Adrenal gland (tissue), 9 donors: ENCODE measurements at regions not wholly inside any gene's neighbourhood (a gene's known extent, or its start where the extent isn't known, plus 50 kb on each side); places are given as distances from the start of the nearest gene placed in this dataset.

ENCODE experiments used
- DNase-seq, 7 donors: peaks; one replicate each; pipeline ENCODE4 v3.0.0-alpha.2; 2019 to 2020
- H3K27ac ChIP-seq, 5 donors: fragments of 200-600 bp; sonication (generic) in 4 of 5; 1 replicate in 3 of 5; 2 replicates in 2 of 5; pipeline versions ENCODE4 v1.5.1 to v1.8.0; 2016 to 2020; ENCODE audit warnings: mild to moderate bottlenecking in 1 of 5
- H3K27me3 ChIP-seq: fragments of 200-600 bp; 2 replicates; pipeline ENCODE4 v1.8.0; 2021
- H3K36me3 ChIP-seq, 2 donors: fragments of 200-600 bp; replicated peaks in 1 of 2; 1 replicate in 1 of 2; 2 replicates in 1 of 2; pipeline versions ENCODE4 v1.5.1 to v1.8.0; 2018 to 2022
- H3K4me1 ChIP-seq, 2 donors: fragments of 200-600 bp; replicated peaks in 1 of 2; 1 replicate in 1 of 2; 2 replicates in 1 of 2; pipeline versions ENCODE4 v1.5.1 to v1.8.0; 2018 to 2021
- H3K4me3 ChIP-seq, 4 donors: fragments of 200-600 bp; sonication (generic) in 3 of 4; one replicate each; pipeline ENCODE4 v1.5.1; 2016 to 2018
- H3K9me3 ChIP-seq, 3 donors: fragments of 200-600 bp; sonication (generic) in 1 of 3; replicated peaks in 1 of 3; 1 replicate in 2 of 3; 2 replicates in 1 of 3; pipeline versions ENCODE4 v1.5.1 to v1.8.0; 2016 to 2021
- POLR2A ChIP-seq, 2 donors: fragments of 450-650 bp; IDR thresholded peaks; one replicate each; pipeline ENCODE4 v1.6.1; 2017; ENCODE audit warnings: antibody characterized with exemption in 2 of 2, mild to moderate bottlenecking in 2 of 2, moderate library complexity in 1 of 2
- WGBS, 4 donors: extraction: QIAGEN DNeasy Blood & Tissue Kit in 2 of 4; methylation state at CpG; one replicate each; pipeline versions ENCODE4 v1.1.5 to v1.1.7; 2013 to 2017; 5-methylcytosine and 5-hydroxymethylcytosine counted together
- intact Hi-C, 2 donors: fragments of 100-400 bp; cut with DNase I; formaldehyde crosslinking; loops; one replicate each; pipeline versions ENCODE4 v1.14.1 to v1.15.0; 2022 to 2023
- TF ChIP-seq, protein P1 (sequence below), 6 experiments: fragments of 450-650 bp in 4 of 6; fragments of 200-600 bp in 2 of 6; sonication (generic) in 1 of 6; IDR thresholded peaks; 1 replicate in 5 of 6; 2 replicates in 1 of 6; pipeline versions ENCODE4 v1.5.1 to v1.8.0; 2016 to 2021; ENCODE audit warnings: antibody characterized with exemption in 6 of 6, mild to moderate bottlenecking in 2 of 6, moderate library complexity in 1 of 6
- donor health status: healthy with polysubstance abuse.
- donor health status: Bipolar disorder and iron deficiency.
- donor health status: DM: yes; HTN: yes; CAD: no.
- donor health status: DM: no; HTN: no; CAD: no.
- donor health status: DM: no; HTN: no; CAD: no.

DNA sequence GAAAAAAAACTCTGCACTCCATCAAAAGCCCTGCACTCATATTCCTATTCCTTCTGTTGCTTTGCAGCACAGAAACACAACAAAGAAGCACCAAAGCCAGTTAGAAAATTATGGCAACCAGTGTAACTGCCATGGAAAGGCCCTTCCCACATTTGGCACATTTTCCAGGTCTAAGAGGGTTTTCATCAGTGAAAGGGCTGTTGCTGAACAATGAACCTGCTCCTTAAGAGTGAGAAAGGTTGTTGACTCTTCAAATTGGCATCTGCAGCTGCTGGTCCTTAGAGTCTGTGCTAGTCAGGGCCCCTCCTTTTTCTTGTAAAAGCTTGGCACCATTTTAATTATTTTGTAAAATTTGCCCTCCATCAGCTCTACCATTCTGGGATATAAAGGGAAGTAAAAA is 378.7 kb upstream of the KITLG start:
- H3K4me3 ChIP-seq = no peak overlapping the region
- no peak for TF ChIP-seq POLR2A (IDR thresholded peaks at IDR 0.05)
- TF ChIP-seq, protein P1, sequence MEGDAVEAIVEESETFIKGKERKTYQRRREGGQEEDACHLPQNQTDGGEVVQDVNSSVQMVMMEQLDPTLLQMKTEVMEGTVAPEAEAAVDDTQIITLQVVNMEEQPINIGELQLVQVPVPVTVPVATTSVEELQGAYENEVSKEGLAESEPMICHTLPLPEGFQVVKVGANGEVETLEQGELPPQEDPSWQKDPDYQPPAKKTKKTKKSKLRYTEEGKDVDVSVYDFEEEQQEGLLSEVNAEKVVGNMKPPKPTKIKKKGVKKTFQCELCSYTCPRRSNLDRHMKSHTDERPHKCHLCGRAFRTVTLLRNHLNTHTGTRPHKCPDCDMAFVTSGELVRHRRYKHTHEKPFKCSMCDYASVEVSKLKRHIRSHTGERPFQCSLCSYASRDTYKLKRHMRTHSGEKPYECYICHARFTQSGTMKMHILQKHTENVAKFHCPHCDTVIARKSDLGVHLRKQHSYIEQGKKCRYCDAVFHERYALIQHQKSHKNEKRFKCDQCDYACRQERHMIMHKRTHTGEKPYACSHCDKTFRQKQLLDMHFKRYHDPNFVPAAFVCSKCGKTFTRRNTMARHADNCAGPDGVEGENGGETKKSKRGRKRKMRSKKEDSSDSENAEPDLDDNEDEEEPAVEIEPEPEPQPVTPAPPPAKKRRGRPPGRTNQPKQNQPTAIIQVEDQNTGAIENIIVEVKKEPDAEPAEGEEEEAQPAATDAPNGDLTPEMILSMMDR (IDR thresholded peaks at IDR 0.05) = no peak
- no peaks in the 10 kb centered on the region for H3K9me3 ChIP-seq
- no peaks in the 10 kb centered on the region for H3K27me3 ChIP-seq
- H3K4me1 ChIP-seq = peaks cover 6 to 12% of the 10 kb centered on the region in 2 donors
- no peak for DNase-seq
- H3K27ac ChIP-seq = no peak overlapping the region
- intact Hi-C loops = no loop called here
- H3K36me3 ChIP-seq = no peaks in the 10 kb centered on the region

DNA sequence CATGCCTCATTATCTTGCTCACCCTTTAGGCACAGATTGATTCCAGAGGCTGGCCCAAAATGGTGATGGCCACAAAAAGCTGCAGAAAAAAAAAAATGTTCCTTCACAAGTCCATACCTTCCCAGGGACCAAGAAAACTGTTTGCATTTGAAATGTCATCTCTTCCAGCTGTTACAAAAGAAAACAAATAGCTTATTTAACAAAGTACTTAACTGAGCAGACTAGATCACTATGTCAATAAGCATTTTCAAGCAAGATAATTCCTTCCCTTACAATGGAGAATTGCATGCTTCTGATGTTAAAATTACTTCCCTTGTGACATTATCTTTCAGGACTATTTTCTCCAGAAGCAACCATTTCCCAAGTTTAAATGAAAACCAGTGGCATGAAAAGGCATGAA is 377.9 kb upstream of the KITLG start:
- no peaks in the 10 kb centered on the region for H3K36me3 ChIP-seq
- intact Hi-C loops = no loop called here
- no peaks in the 10 kb centered on the region for H3K9me3 ChIP-seq
- peaks cover 6 to 12% of the 10 kb centered on the region in 2 donors for H3K4me1 ChIP-seq
- H3K27ac ChIP-seq = no peak overlapping the region
- H3K27me3 ChIP-seq = no peaks in the 10 kb centered on the region
- TF ChIP-seq, protein P1 (IDR thresholded peaks at IDR 0.05) = no peak
- no peak for TF ChIP-seq POLR2A (IDR thresholded peaks at IDR 0.05)
- no peak overlapping the region for H3K4me3 ChIP-seq
- DNase-seq = no peak

DNA sequence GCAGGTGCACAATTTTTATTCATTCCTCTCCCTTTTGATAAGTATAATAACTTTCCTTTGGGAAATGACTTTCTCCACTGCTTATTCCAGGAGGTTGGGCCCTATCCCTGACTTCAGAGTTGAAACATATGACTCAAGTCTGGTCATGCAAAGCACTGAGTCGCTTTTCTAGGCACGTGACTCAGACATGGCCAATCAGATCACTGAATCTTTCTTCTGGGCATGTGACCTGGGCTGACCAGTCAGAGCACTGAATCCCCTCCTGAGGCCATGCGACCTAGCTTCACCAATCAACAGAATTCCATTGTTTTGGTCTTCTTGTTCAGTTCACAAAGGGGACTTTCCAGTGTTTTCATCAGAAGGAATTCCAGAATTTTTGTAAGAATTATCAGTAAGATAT is 377.1 kb upstream of the KITLG start:
- no peak for TF ChIP-seq POLR2A (IDR thresholded peaks at IDR 0.05)
- TF ChIP-seq, protein P1 (IDR thresholded peaks at IDR 0.05) = no peak
- intact Hi-C loops = no loop called here
- 84 to 99% (median 88%) methylated on average over 2 to 3 of the region's 3 CpGs for WGBS, 4 donors
- no peak for DNase-seq
- H3K27me3 ChIP-seq = no peaks in the 10 kb centered on the region
- no peak overlapping the region for H3K27ac ChIP-seq
- H3K36me3 ChIP-seq = no peaks in the 10 kb centered on the region
- no peaks in the 10 kb centered on the region for H3K9me3 ChIP-seq
- no peak overlapping the region for H3K4me3 ChIP-seq
- peaks cover 6 to 12% of the 10 kb centered on the region in 2 donors for H3K4me1 ChIP-seq

DNA sequence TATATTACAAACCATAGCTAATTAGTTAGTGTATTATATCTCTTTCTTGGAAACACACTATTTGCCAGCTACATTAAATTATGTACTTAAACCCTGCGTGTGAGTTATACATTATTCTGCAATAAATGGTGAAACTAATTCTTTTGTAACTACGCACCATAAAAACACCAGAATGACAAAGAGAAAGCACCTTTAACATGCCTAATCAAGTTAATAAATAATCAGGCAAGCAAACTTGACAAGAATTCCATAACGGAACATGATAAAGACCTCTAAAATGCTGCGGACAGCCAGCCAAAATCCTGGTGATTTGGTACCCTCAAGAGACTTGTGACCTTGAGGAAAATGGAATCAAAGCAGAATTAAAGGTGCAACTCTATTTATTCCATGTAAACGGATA is 375.3 kb upstream of the KITLG start:
- TF ChIP-seq POLR2A (IDR thresholded peaks at IDR 0.05) = no peak
- TF ChIP-seq, protein P1 (IDR thresholded peaks at IDR 0.05) = no peak
- Histone ChIP-seq H3K27ac (no peak overlapping the region), H3K4me3 (no peak overlapping the region), H3K4me1 (peaks cover 2 to 7% of the 10 kb centered on the region in 2 donors), H3K27me3 (no peaks in the 10 kb centered on the region), H3K36me3 (no peaks in the 10 kb centered on the region), H3K9me3 (no peaks in the 10 kb centered on the region)
- DNase-seq = no peak
- intact Hi-C loops = no loop called here
- WGBS, 4 donors = 68 to 78% (median 73%) methylated on average over 5 of the region's 5 CpGs
